NCI-H460 (cell line): ENCODE measurements at regions not wholly inside any gene's neighbourhood (a gene's known extent, or its start where the extent isn't known, plus 50 kb on each side); places are given as distances from the start of the nearest gene placed in this dataset.

Source experiments
- DNase-seq: peaks from one replicate; pipeline ENCODE4 v3.0.0-alpha.2; 2016; ENCODE audit warnings: low read depth; ENCODE audit errors: extremely low read depth

GRCh38 chr17:6218333-6218732, 148.2 kb downstream of the WSCD1 start:
- DNase-seq, result no peak

GRCh38 chr17:6215071-6216035, 145.2 kb downstream of the WSCD1 start:
- no peak for DNase-seq

GRCh38 chr17:6213859-6214258, 143.7 kb downstream of the WSCD1 start:
- DNase-seq, result no peak

GRCh38 chr17:6212766-6213165, 142.6 kb downstream of the WSCD1 start:
- no peak for DNase-seq

DNA sequence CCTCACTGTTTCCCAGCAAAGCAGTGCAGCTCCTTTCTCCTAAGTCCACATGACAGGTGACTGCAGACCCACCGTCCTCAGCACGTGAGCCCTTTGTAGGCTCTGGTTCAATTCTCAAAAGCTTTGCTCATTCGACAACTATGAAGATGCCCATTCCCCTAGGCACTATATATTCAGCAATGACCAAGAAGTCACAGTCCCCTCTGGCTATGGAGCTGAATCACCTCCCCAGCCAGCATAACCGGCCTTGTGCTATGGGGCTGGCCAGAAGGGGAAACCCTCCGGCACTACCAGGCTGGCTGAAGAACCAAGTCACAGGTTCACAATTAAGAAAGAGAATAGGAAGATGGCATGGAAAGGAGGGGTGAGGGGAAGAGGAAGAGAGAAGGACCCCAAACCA, 139.7 kb downstream of the WSCD1 start:
- no peak for DNase-seq

GRCh38 chr17:6208608-6209180, 138.5 kb downstream of the WSCD1 start:
- no peak for DNase-seq

DNA sequence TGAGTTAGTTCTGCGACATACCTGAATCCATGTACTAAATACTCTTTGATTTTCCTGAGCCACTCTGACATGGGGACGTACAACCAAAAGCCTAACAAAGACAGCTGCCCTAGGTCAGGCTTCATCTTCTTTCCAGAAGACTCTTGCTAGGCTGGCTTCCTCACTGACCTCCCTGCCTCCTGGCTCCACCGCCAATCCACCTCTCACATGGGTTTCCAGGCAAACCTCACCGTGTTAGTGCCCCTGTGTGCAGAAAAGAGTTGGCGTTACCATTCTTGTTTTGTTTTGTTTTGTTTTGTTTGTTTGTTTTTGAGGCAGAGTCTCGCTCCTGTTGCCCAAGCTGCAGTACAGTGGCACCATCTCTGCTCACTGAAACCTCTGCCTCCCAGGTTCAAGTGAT, 135.3 kb downstream of the WSCD1 start:
- no peak for DNase-seq

DNA sequence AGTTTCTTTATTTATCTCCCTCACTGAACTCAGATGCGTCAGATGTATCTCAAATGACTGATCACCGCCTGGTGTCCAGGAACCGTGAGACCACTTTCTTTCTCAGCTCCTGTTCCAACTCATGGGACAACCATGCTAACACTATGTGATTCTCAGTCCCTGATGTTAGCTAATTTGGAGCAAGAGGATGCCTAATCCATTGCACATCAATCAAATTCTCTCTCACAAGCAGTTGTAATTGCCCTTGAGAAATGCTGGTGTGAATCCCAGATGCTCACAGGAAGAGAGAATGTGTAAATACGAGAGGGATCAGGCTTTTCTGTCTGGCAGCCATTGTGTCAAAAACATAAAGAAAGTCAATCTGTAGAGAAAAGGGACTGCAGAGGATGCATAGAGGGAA, 134.9 kb downstream of the WSCD1 start:
- DNase-seq, result no peak

GRCh38 chr17:6204203-6204722, 134.1 kb downstream of the WSCD1 start:
- DNase-seq, result no peak

GRCh38 chr17:6196355-6196754, 126.2 kb downstream of the WSCD1 start:
- DNase-seq, result no peak

- DNase-seq, result no peak
Observed at GRCh38 chr17:6195123-6195522, 124.9 kb downstream of the WSCD1 start.

DNA sequence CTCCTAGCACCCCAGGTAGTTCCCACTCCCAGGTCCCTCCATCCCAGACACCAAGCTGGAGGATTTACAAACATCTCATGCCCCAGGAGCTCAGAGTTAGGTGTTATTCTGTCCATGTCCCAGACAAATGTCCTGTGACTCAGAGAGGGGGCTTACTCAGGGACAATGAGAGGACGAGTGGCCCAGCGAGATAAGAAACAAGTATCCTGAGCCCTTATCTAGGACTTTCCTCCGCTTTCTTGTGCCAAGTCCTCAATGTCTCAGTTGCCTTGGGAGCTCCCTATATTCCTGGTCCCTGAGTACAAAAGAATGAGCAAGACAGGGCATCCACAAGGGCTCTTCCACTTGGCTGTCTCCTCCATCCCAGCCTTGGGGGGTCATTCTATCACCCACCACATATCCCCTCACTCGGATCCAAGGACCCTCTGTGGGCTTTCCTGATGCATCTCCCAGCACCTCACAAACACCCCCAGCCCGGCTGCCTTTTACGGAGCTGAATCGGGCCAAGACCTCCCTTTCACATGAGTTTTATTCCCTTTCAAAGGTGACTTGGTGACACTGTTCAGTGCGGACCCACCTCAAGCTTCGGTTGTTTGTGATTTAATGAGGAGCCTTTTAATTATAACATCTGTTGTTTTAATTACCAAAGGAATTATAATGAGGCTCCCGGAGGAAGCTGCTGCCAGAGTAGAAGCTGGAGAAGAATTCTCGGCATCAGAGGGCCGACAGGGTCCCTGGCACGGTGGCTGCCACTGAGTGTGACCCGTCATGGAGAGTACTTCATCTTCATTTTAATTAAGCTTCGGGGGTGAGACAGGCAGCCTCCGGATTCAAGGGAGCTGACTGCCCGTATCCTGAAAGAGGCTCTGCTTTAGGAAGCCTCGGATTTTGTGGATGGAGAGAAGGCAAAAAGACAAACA, 121.5 kb downstream of the WSCD1 start:
- no peak for DNase-seq

DNA sequence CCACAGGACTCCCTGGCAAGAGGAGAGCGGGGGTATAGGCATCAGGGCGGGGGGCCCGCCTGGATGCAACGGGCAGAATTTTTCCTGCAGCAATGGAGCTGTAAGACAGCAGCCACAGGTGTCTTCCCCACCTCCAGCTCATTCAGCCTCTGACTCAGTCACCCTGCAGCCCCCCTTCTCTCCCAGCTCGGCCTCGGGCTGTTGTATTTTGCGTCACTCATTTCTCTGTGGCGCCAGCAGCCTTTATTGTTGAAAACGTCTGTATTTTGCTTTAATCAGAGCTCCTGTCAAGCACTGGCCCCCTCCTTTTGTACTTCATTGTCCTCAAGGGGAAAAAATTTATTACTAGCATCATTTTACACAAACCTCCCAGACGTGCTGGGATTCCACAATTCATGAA, 117.7 kb downstream of the WSCD1 start:
- no peak for DNase-seq

DNA sequence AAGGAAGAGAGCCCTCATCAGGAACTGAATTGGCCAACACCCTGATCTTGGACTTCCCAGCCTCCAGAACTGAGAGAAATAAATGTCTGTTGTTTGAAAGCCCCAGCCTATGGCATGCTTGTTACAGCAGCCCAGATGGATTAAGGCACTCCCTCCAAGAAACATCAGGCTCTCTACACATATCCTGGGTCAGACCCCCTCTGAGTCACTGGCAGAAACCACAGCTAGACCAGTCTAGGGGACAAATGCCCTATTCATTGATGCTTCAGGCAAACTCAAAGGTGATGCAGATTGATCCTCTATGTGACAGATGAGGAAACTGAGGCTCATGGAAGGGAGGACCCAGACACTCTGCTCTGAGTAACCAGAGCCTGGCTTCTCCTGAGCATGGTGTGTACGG, 116.8 kb downstream of the WSCD1 start:
- no peak for DNase-seq

DNA sequence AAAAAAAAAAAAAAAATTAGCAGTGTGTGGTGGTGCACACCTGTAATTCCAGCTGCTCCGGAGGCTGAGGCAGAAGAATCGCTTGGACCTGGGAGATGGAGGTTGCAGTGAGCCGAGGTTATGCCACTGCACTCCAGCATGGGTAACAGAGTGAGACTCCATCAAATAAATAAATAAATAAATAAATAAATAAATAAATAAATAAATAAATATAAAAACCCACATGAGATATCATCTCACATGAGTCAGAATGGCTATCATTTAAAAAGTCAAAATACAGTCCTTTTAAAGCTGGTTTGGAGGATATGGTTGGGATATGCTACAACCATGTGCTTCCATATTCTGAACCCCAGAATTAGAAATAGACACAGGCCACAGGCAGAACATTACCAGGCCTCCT, 114.3 kb downstream of the WSCD1 start:
- DNase-seq, result no peak

- no peak for DNase-seq
Observed at GRCh38 chr17:6179017-6179416, 108.8 kb downstream of the WSCD1 start.

GRCh38 chr17:6177941-6178694, 107.9 kb downstream of the WSCD1 start:
- DNase-seq, result no peak
